Right lobe of liver (tissue), 4 donors: ENCODE measurements at regions not wholly inside any gene's neighbourhood (a gene's known extent, or its start where the extent isn't known, plus 50 kb on each side); places are given as distances from the start of the nearest gene placed in this dataset.

Source experiments
- POLR2A ChIP-seq: fragments of 450-650 bp; IDR thresholded peaks from one replicate; pipeline ENCODE4 v1.6.1; 2017; ENCODE audit warnings: antibody characterized with exemption, mild to moderate bottlenecking
- TF ChIP-seq, protein P1 (sequence below), 4 donors: fragments of 200-600 bp in 3 of 4; fragments of 450-650 bp in 1 of 4; IDR thresholded peaks; one replicate each; pipeline versions ENCODE4 v1.5.1 to v1.8.0; 2016 to 2022; ENCODE audit warnings: antibody characterized with exemption in 4 of 4, mild to moderate bottlenecking in 2 of 4
- donor health status: DM: no; HTN: no; CAD: no.
- donor health status: DM: no; HTN: no; CAD: no.
- donor health status: DM: no; HTN: yes; CAD: no.

- TF ChIP-seq POLR2A, result no peak
- TF ChIP-seq, protein P1, sequence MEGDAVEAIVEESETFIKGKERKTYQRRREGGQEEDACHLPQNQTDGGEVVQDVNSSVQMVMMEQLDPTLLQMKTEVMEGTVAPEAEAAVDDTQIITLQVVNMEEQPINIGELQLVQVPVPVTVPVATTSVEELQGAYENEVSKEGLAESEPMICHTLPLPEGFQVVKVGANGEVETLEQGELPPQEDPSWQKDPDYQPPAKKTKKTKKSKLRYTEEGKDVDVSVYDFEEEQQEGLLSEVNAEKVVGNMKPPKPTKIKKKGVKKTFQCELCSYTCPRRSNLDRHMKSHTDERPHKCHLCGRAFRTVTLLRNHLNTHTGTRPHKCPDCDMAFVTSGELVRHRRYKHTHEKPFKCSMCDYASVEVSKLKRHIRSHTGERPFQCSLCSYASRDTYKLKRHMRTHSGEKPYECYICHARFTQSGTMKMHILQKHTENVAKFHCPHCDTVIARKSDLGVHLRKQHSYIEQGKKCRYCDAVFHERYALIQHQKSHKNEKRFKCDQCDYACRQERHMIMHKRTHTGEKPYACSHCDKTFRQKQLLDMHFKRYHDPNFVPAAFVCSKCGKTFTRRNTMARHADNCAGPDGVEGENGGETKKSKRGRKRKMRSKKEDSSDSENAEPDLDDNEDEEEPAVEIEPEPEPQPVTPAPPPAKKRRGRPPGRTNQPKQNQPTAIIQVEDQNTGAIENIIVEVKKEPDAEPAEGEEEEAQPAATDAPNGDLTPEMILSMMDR (IDR thresholded peaks at IDR 0.05), result no peak
These were observed 457.6 kb downstream of the BCL11A start for GRCh38 chr2:60095903-60096302.
